Adrenal gland (tissue), 9 donors: ENCODE measurements at regions not wholly inside any gene's neighbourhood (a gene's known extent, or its start where the extent isn't known, plus 50 kb on each side); places are given as distances from the start of the nearest gene placed in this dataset.

Experiments
- DNase-seq, 7 donors: peaks; one replicate each; pipeline ENCODE4 v3.0.0-alpha.2; 2019 to 2020
- H3K27ac ChIP-seq, 5 donors: fragments of 200-600 bp; sonication (generic) in 4 of 5; 1 replicate in 3 of 5; 2 replicates in 2 of 5; pipeline versions ENCODE4 v1.5.1 to v1.8.0; 2016 to 2020; ENCODE audit warnings: mild to moderate bottlenecking in 1 of 5
- H3K27me3 ChIP-seq: fragments of 200-600 bp; 2 replicates; pipeline ENCODE4 v1.8.0; 2021
- H3K36me3 ChIP-seq, 2 donors: fragments of 200-600 bp; replicated peaks in 1 of 2; 1 replicate in 1 of 2; 2 replicates in 1 of 2; pipeline versions ENCODE4 v1.5.1 to v1.8.0; 2018 to 2022
- H3K4me1 ChIP-seq, 2 donors: fragments of 200-600 bp; replicated peaks in 1 of 2; 1 replicate in 1 of 2; 2 replicates in 1 of 2; pipeline versions ENCODE4 v1.5.1 to v1.8.0; 2018 to 2021
- H3K4me3 ChIP-seq, 4 donors: fragments of 200-600 bp; sonication (generic) in 3 of 4; one replicate each; pipeline ENCODE4 v1.5.1; 2016 to 2018
- H3K9me3 ChIP-seq, 3 donors: fragments of 200-600 bp; sonication (generic) in 1 of 3; replicated peaks in 1 of 3; 1 replicate in 2 of 3; 2 replicates in 1 of 3; pipeline versions ENCODE4 v1.5.1 to v1.8.0; 2016 to 2021
- POLR2A ChIP-seq, 2 donors: fragments of 450-650 bp; IDR thresholded peaks; one replicate each; pipeline ENCODE4 v1.6.1; 2017; ENCODE audit warnings: antibody characterized with exemption in 2 of 2, mild to moderate bottlenecking in 2 of 2, moderate library complexity in 1 of 2
- WGBS, 4 donors: extraction: QIAGEN DNeasy Blood & Tissue Kit in 2 of 4; methylation state at CpG; one replicate each; pipeline versions ENCODE4 v1.1.5 to v1.1.7; 2013 to 2017; 5-methylcytosine and 5-hydroxymethylcytosine counted together
- intact Hi-C, 2 donors: fragments of 100-400 bp; cut with DNase I; formaldehyde crosslinking; loops; one replicate each; pipeline versions ENCODE4 v1.14.1 to v1.15.0; 2022 to 2023
- TF ChIP-seq, protein P1 (sequence below), 6 experiments: fragments of 450-650 bp in 4 of 6; fragments of 200-600 bp in 2 of 6; sonication (generic) in 1 of 6; IDR thresholded peaks; 1 replicate in 5 of 6; 2 replicates in 1 of 6; pipeline versions ENCODE4 v1.5.1 to v1.8.0; 2016 to 2021; ENCODE audit warnings: antibody characterized with exemption in 6 of 6, mild to moderate bottlenecking in 2 of 6, moderate library complexity in 1 of 6
- donor health status: healthy with polysubstance abuse.
- donor health status: Bipolar disorder and iron deficiency.
- donor health status: DM: yes; HTN: yes; CAD: no.
- donor health status: DM: no; HTN: no; CAD: no.
- donor health status: DM: no; HTN: no; CAD: no.

GRCh38 chr13:30114571-30115256 is 192.6 kb downstream of the KATNAL1 start:
- peak overlapping the region in 2 of 4 donors; percentile 10 to 92 for H3K4me3 ChIP-seq
- peaks cover 5 to 19% of the 10 kb centered on the region in 2 donors for H3K4me1 ChIP-seq
- DNase-seq = peak; percentile 85 to 95 (median 92)
- no peaks in the 10 kb centered on the region for H3K9me3 ChIP-seq
- WGBS, 4 donors = 0 to 1% (median 0%) methylated on average over 15 to 67 of the region's 67 CpGs
- TF ChIP-seq, protein P1, sequence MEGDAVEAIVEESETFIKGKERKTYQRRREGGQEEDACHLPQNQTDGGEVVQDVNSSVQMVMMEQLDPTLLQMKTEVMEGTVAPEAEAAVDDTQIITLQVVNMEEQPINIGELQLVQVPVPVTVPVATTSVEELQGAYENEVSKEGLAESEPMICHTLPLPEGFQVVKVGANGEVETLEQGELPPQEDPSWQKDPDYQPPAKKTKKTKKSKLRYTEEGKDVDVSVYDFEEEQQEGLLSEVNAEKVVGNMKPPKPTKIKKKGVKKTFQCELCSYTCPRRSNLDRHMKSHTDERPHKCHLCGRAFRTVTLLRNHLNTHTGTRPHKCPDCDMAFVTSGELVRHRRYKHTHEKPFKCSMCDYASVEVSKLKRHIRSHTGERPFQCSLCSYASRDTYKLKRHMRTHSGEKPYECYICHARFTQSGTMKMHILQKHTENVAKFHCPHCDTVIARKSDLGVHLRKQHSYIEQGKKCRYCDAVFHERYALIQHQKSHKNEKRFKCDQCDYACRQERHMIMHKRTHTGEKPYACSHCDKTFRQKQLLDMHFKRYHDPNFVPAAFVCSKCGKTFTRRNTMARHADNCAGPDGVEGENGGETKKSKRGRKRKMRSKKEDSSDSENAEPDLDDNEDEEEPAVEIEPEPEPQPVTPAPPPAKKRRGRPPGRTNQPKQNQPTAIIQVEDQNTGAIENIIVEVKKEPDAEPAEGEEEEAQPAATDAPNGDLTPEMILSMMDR (IDR thresholded peaks at IDR 0.05) = peak; percentile 73 to 94 (median 87)
- peak; percentile 47 to 77 for TF ChIP-seq POLR2A (IDR thresholded peaks at IDR 0.05)
- intact Hi-C loops = loop anchor here (2.0 to 10.0 kb wide), 4 partner anchors 260 to 608 kb away; partner anchors contain the start of gene UBL3 (in 2 of the 2)
- no peaks in the 10 kb centered on the region for H3K36me3 ChIP-seq
- no peaks in the 10 kb centered on the region for H3K27me3 ChIP-seq
- H3K27ac ChIP-seq = peak overlapping the region in 3 of 5 donors; percentile 16 to 75 (median 51)

DNA sequence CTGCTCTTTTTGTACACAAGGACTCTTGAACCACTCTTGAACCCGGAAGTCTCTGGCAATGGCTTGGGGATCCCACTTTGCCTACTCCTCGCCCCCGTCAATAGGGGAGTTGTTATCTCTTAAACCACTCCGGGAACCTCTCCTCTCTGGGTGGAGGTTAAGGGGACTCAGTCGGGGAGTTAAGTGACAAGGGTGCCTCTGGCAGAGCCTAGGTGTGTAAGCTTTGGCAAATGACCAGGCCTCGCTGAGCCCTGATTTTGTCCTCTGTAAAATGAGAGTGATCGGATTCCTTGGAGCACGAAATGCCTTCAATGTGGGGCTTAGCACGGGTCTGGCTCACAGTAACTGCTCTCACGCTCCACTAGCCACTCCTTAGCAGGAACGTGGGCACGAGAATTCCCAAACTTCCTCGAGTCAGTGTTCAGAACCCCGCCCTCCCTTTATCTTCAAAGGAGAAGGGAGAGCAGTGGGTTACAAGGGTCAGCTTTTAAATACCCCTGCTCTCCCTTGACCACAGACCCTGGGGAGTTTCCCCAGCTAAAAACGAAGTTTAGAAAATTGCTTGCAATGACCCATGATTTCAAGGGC is 193.3 kb downstream of the KATNAL1 start:
- Histone ChIP-seq H3K36me3 (no peaks in the 10 kb centered on the region), H3K9me3 (no peaks in the 10 kb centered on the region), H3K27ac (peak overlapping the region in 3 of 5 donors; percentile 16 to 75 (median 51)), H3K4me1 (peaks cover 5 to 19% of the 10 kb centered on the region in 2 donors), H3K4me3 (peak overlapping the region in 2 of 4 donors; percentile 10 to 92), H3K27me3 (no peaks in the 10 kb centered on the region)
- peak in 2 of 7 donors; percentile 33 to 55 for DNase-seq
- intact Hi-C loops = loop anchor here (2.0 to 10.0 kb wide), 3 partner anchors 259 to 607 kb away; partner anchors contain the start of gene UBL3 (in 2 of the 2)
- WGBS, 4 donors = 64 to 67% (median 66%) methylated on average over 13 to 15 of the region's 15 CpGs
- TF ChIP-seq, protein P1 (IDR thresholded peaks at IDR 0.05) = no peak
- no peak for TF ChIP-seq POLR2A (IDR thresholded peaks at IDR 0.05)

- intact Hi-C loops = loop anchor here (5.0 to 10.0 kb wide), 2 partner anchors 259 to 341 kb away; partner anchors contain the start of gene UBL3 (in 2 of the 2)
- Histone ChIP-seq H3K27ac (peak overlapping the region in 2 of 5 donors; percentile 11 to 23), H3K36me3 (no peaks in the 10 kb centered on the region), H3K4me3 (no peak overlapping the region), H3K4me1 (peaks cover 5 to 19% of the 10 kb centered on the region in 2 donors), H3K27me3 (no peaks in the 10 kb centered on the region), H3K9me3 (no peaks in the 10 kb centered on the region)
- TF ChIP-seq POLR2A (IDR thresholded peaks at IDR 0.05) = no peak
- TF ChIP-seq, protein P1 (IDR thresholded peaks at IDR 0.05) = no peak
- DNase-seq = no peak
- WGBS, 4 donors = 77 to 88% (median 81%) methylated on average over 5 of the region's 5 CpGs
These were observed 193.8 kb downstream of the KATNAL1 start for GRCh38 chr13:30113551-30113950.
